CD14-positive monocyte (primary cell): ENCODE measurements at regions not wholly inside any gene's neighbourhood (a gene's known extent, or its start where the extent isn't known, plus 50 kb on each side); places are given as distances from the start of the nearest gene placed in this dataset.
"Not testable (repeated sequence)": the region's sequence is repeated elsewhere in the genome, so short reads cannot be mapped to it uniquely, and the experiment has no call there.

Source experiments
- DNase-seq, 3 donors: peaks; one replicate each; pipeline ENCODE4 v3.0.0-alpha.2; 2011 to 2022
- H2AFZ ChIP-seq: 2 replicates; pipeline ENCODE4 v1.6.0; 2012; ENCODE audit warnings: mild to moderate bottlenecking, low read depth, low read length, inconsistent platforms; ENCODE audit not compliant: insufficient read depth, poor library complexity, severe bottlenecking
- H3K27ac ChIP-seq, 2 donors: 1 replicate in 1 of 2; 2 replicates in 1 of 2; pipeline ENCODE4 v1.5.1; 2012 to 2013; ENCODE audit warnings: low read length in 2 of 2, control low read depth in 1 of 2, inconsistent platforms in 1 of 2, low read depth in 1 of 2, mild to moderate bottlenecking in 1 of 2
- H3K27me3 ChIP-seq, 2 donors: one replicate each; pipeline versions ENCODE4 v1.6.0 to v1.6.1; 2011 to 2013; ENCODE audit warnings: low read length in 2 of 2; ENCODE audit not compliant: control insufficient read depth in 2 of 2, insufficient read depth in 2 of 2
- H3K36me3 ChIP-seq, 2 donors: replicated peaks in 1 of 2; 1 replicate in 1 of 2; 2 replicates in 1 of 2; pipeline versions ENCODE4 v1.5.1 to v1.6.1; 2012 to 2013; ENCODE audit warnings: low read length in 2 of 2, control low read depth in 1 of 2, inconsistent platforms in 1 of 2, mild to moderate bottlenecking in 1 of 2; ENCODE audit not compliant: insufficient read depth in 2 of 2, control insufficient read depth in 1 of 2
- H3K4me1 ChIP-seq, 2 donors: 1 replicate in 1 of 2; 2 replicates in 1 of 2; pipeline versions ENCODE4 v1.5.1 to v1.6.1; 2012 to 2013; ENCODE audit warnings: low read length in 2 of 2, control low read depth in 1 of 2, inconsistent platforms in 1 of 2, mild to moderate bottlenecking in 1 of 2, moderate library complexity in 1 of 2; ENCODE audit not compliant: insufficient read depth in 2 of 2, control insufficient read depth in 1 of 2
- H3K4me2 ChIP-seq: replicated peaks from 2 replicates; pipeline ENCODE3; 2012; ENCODE audit warnings: low read length, moderate library complexity, mild to moderate bottlenecking; ENCODE audit not compliant: poor library complexity, severe bottlenecking; ENCODE audit errors: extremely low read depth
- H3K4me3 ChIP-seq, 3 experiments: fragments of 200-600 bp in 1 of 3; sonication (generic) in 1 of 3; replicated peaks in 1 of 3; 1 replicate in 2 of 3; 2 replicates in 1 of 3; pipeline ENCODE4 v1.5.1; 2011 to 2013; ENCODE audit warnings: low read length in 3 of 3, mild to moderate bottlenecking in 3 of 3, control low read depth in 2 of 3, low read depth in 2 of 3, inconsistent platforms in 1 of 3, moderate library complexity in 1 of 3
- H3K79me2 ChIP-seq: 2 replicates; pipeline ENCODE4 v1.6.0; 2012; ENCODE audit warnings: mild to moderate bottlenecking, control low read depth, inconsistent platforms, low read length, moderate library complexity; ENCODE audit not compliant: insufficient read depth
- H3K9ac ChIP-seq: 2 replicates; pipeline ENCODE4 v1.6.0; 2017; ENCODE audit warnings: low read length, mild to moderate bottlenecking; ENCODE audit not compliant: insufficient read depth, poor library complexity, severe bottlenecking
- H3K9me3 ChIP-seq, 2 donors: replicated peaks in 1 of 2; 1 replicate in 1 of 2; 2 replicates in 1 of 2; pipeline versions ENCODE4 v1.5.1 to v1.6.1; 2012 to 2013; ENCODE audit warnings: low read length in 2 of 2, control low read depth in 1 of 2; ENCODE audit not compliant: control insufficient read depth in 1 of 2, insufficient read depth in 1 of 2
- H4K20me1 ChIP-seq: 2 replicates; pipeline ENCODE4 v1.6.0; 2012; ENCODE audit warnings: mild to moderate bottlenecking, low read length, control low read depth, moderate library complexity; ENCODE audit not compliant: insufficient read depth
- H3K27ac Mint-ChIP-seq, 7 donors: one replicate each; pipeline ENCODE4 v1.8.0; 2020; ENCODE audit warnings: mild to moderate bottlenecking in 7 of 7, mixed read lengths in 7 of 7, moderate library complexity in 6 of 7, inconsistent platforms in 2 of 7
- H3K27me3 Mint-ChIP-seq, 3 donors: one replicate each; pipeline ENCODE4 v1.8.0; 2021 to 2022; ENCODE audit warnings: low read depth in 3 of 3, mild to moderate bottlenecking in 3 of 3, mixed read lengths in 3 of 3, moderate library complexity in 3 of 3, inconsistent platforms in 1 of 3
- H3K36me3 Mint-ChIP-seq, 2 donors: one replicate each; pipeline ENCODE4 v1.8.0; 2020; ENCODE audit warnings: mixed read lengths in 2 of 2, inconsistent platforms in 1 of 2, mild to moderate bottlenecking in 1 of 2
- H3K4me1 Mint-ChIP-seq: one replicate; pipeline ENCODE4 v1.8.0; 2020; ENCODE audit warnings: mild to moderate bottlenecking, mixed read lengths
- H3K4me3 Mint-ChIP-seq, 2 donors: one replicate each; pipeline ENCODE4 v1.8.0; 2020; ENCODE audit warnings: mild to moderate bottlenecking in 2 of 2, mixed read lengths in 2 of 2, moderate library complexity in 1 of 2
- H3K9me3 Mint-ChIP-seq, 7 donors: one replicate each; pipeline ENCODE4 v1.8.0; 2020 to 2022; ENCODE audit warnings: mixed read lengths in 7 of 7, mild to moderate bottlenecking in 6 of 7, moderate library complexity in 6 of 7, inconsistent platforms in 2 of 7
- WGBS: methylation state at CpG from one replicate; pipeline ENCODE4 v1.1.5; 2013; ENCODE audit warnings: missing lambda C conversion rate; ENCODE audit not compliant: insufficient coverage; 5-methylcytosine and 5-hydroxymethylcytosine counted together
- intact Hi-C, 2 donors: fragments of 100-400 bp; cut with micrococcal nuclease; formaldehyde crosslinking; loops; one replicate each; pipeline versions ENCODE4 v1.15.0 to v1.15.1; 2023
- TF ChIP-seq, protein P1 (sequence below): fragments of 200-600 bp; IDR thresholded peaks from one replicate; pipeline ENCODE4 v1.8.0; 2022; ENCODE audit warnings: antibody characterized with exemption, mild to moderate bottlenecking

DNA sequence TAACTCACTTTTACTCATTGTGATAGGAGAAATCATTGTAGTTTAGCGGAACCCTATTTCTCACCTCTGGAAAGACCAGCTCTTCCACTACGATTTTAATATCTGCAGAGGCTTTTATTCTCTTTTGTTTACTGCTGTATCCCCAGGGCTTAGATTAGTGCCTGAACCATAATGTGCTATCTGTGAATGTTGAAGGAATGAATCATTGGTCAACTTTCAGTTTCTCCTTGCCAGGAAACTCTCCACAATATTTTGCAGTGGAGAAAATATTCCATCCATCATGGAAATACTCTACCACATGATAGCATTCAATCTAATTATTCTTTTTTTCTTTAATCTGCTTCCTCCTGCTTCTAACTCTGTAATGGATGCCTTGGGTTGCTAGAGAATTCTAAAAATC lies 263.5 kb upstream of the PTPRD start:
- Histone ChIP-seq H3K4me1 (no peaks in the 10 kb centered on the region), H3K27me3 (no peaks in the 10 kb centered on the region), H3K79me2 (no peaks in the 10 kb centered on the region), H3K27ac (no peak overlapping the region), H2AFZ (no peak overlapping the region), H4K20me1 (no peaks in the 10 kb centered on the region), H3K4me2 (no peak overlapping the region), H3K9ac (no peak overlapping the region), H3K9me3 (peaks cover 0 to 9% of the 10 kb centered on the region in 2 donors), H3K4me3 (no peak overlapping the region), H3K36me3 (no peaks in the 10 kb centered on the region)
- Mint-ChIP-seq H3K4me3 (no peak overlapping the region), H3K27ac (no peak overlapping the region), H3K27me3 (no peaks in the 10 kb centered on the region), H3K4me1 (no peaks in the 10 kb centered on the region), H3K36me3 (no peaks in the 10 kb centered on the region), H3K9me3 (peaks cover 0 to 13% (median 4%) of the 10 kb centered on the region in 7 donors)
- DNase-seq = no peak
- TF ChIP-seq, protein P1, sequence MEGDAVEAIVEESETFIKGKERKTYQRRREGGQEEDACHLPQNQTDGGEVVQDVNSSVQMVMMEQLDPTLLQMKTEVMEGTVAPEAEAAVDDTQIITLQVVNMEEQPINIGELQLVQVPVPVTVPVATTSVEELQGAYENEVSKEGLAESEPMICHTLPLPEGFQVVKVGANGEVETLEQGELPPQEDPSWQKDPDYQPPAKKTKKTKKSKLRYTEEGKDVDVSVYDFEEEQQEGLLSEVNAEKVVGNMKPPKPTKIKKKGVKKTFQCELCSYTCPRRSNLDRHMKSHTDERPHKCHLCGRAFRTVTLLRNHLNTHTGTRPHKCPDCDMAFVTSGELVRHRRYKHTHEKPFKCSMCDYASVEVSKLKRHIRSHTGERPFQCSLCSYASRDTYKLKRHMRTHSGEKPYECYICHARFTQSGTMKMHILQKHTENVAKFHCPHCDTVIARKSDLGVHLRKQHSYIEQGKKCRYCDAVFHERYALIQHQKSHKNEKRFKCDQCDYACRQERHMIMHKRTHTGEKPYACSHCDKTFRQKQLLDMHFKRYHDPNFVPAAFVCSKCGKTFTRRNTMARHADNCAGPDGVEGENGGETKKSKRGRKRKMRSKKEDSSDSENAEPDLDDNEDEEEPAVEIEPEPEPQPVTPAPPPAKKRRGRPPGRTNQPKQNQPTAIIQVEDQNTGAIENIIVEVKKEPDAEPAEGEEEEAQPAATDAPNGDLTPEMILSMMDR = no peak
- WGBS = no CpG with 5 or more reads among the region's 2 CpGs
- intact Hi-C loops = no loop called here

DNA sequence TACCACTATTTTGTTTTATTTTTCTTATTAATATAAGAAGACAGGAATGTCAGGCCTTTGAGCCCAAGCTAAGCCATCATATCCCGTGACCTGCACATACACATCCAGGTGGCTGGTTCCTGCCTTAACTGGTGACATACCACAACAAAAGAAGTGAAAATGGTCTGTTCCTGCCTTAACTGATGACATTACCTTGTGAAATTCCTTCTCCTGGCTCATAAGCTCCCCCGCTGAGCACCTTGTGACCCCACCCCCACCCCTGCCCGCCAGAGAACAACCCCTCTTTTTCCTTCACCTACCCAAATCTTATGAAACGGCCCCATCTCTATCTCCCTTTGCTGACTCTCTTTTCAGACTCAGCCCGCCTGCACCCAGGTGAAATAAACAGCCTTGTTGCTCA lies 277.5 kb upstream of the PTPRD start:
- H3K9ac ChIP-seq, H3K79me2 ChIP-seq, H3K27ac ChIP-seq, H3K27me3 ChIP-seq, intact Hi-C loops, H3K36me3 ChIP-seq, H3K27me3 Mint-ChIP-seq, H3K27ac Mint-ChIP-seq, H3K36me3 Mint-ChIP-seq, H4K20me1 ChIP-seq, H3K4me2 ChIP-seq, H3K4me3 ChIP-seq, DNase-seq, H3K4me3 Mint-ChIP-seq, H3K4me1 Mint-ChIP-seq, H3K9me3 ChIP-seq, H3K4me1 ChIP-seq, H2AFZ ChIP-seq: not testable (repeated sequence)
- WGBS = 89% methylated on average over 5 of the region's 5 CpGs
- H3K9me3 Mint-ChIP-seq = peaks cover 2 to 14% (median 7%) of the 10 kb centered on the region in 7 donors
